GM12878 (cell line): ENCODE measurements at regions not wholly inside any gene's neighbourhood (a gene's known extent, or its start where the extent isn't known, plus 50 kb on each side); places are given as distances from the start of the nearest gene placed in this dataset.

Source experiments
- ATAC-seq: fragments of 200-7000 bp; cut with Tn5 transposase; 3 replicates; pipeline ENCODE4 v1.9.1; 2020; ENCODE audit warnings: mild to moderate bottlenecking, moderate library complexity
- BruUV-seq: library from RNA; stranded (reverse); fragments of 400-500 nt; replicated peaks from 2 replicates; lab custom pipeline; 2021; lab: Mats Ljungman, UMichigan
- CTCF ChIA-PET: fragments of 300-600 bp; sonication (Branson Sonifier 250); formaldehyde crosslinking; extraction: SDS; loops from one replicate; lab custom pipeline; 2021; ENCODE audit warnings: inconsistent platforms; lab: Yijun Ruan, JAX
- POLR2A ChIA-PET: fragments of 350-600 bp; formaldehyde crosslinking; extraction: SDS; loops from one replicate; lab custom pipeline; 2021; ENCODE audit warnings: inconsistent platforms; lab: Charles Lee
- RAD21 ChIA-PET: fragments of 300-600 bp; sonication (Branson Sonifier 250); formaldehyde crosslinking; loops from one replicate; lab custom pipeline; 2023; ENCODE audit warnings: antibody characterized with exemption; ENCODE audit not compliant: unreplicated experiment; lab: Charles Lee
- SMC1A ChIA-PET: fragments of 300-600 bp; sonication (Branson Sonifier 250); formaldehyde crosslinking; loops from one replicate; lab custom pipeline; 2023; ENCODE audit not compliant: unreplicated experiment, uncharacterized antibody; lab: Charles Lee
- DNase-seq: peaks from one replicate; pipeline ENCODE4 v3.0.0-alpha.2; 2011; ENCODE audit warnings: low read depth, low spot score
- FAIRE-seq: peaks from 3 replicates; lab custom pipeline; 2011; peaks lifted over from hg19 to GRCh38; lab: Jason Lieb, UNC
- H2AFZ ChIP-seq: 2 replicates; pipeline ENCODE4 v1.6.0; 2011; ENCODE audit warnings: low read depth, low read length, control low read depth; ENCODE audit not compliant: control insufficient read depth
- H3K27ac ChIP-seq: 2 replicates; pipeline ENCODE4 v1.5.1; 2011; ENCODE audit warnings: control low read depth; ENCODE audit not compliant: control insufficient read depth, insufficient read depth
- H3K27me3 ChIP-seq, 2 experiments: replicated peaks in 1 of 2; 2 replicates each; pipeline versions ENCODE4 v1.6.0 to v1.6.1; 2011; ENCODE audit warnings: low read length in 1 of 2; ENCODE audit not compliant: control insufficient read depth in 2 of 2, insufficient read depth in 2 of 2
- H3K36me3 ChIP-seq, 2 experiments: 2 replicates each; pipeline ENCODE4 v1.5.1; 2011; ENCODE audit warnings: low read length in 1 of 2; ENCODE audit not compliant: control insufficient read depth in 2 of 2, insufficient read depth in 2 of 2
- H3K4me1 ChIP-seq: 2 replicates; pipeline ENCODE4 v1.6.1; 2011; ENCODE audit warnings: mild to moderate bottlenecking, low read length, moderate library complexity, mixed read lengths; ENCODE audit not compliant: control insufficient read depth, insufficient read depth
- H3K4me2 ChIP-seq: 2 replicates; pipeline ENCODE4 v1.6.0; 2011; ENCODE audit warnings: control low read depth; ENCODE audit not compliant: control insufficient read depth, insufficient read depth
- H3K4me3 ChIP-seq: fragments of 200-600 bp; sonication (generic); 2 replicates; pipeline ENCODE4 v1.5.1; 2016
- H3K79me2 ChIP-seq: 2 replicates; pipeline ENCODE4 v1.6.0; 2011; ENCODE audit warnings: low read length; ENCODE audit not compliant: control insufficient read depth, insufficient read depth
- H3K9ac ChIP-seq: 2 replicates; pipeline ENCODE4 v1.8.0; 2011; ENCODE audit warnings: low read length, control low read depth, mixed read lengths; ENCODE audit not compliant: control insufficient read depth, insufficient read depth
- H3K9me3 ChIP-seq: replicated peaks from 3 replicates; pipeline ENCODE4 v1.5.1; 2011; ENCODE audit warnings: mild to moderate bottlenecking, low read length; ENCODE audit not compliant: control insufficient read depth, insufficient read depth
- H4K20me1 ChIP-seq: 2 replicates; pipeline ENCODE4 v1.6.0; 2011; ENCODE audit not compliant: control insufficient read depth, insufficient read depth
- BHLHE40 ChIP-seq, 2 experiments: fragments of 450-650 bp in 1 of 2; IDR thresholded peaks; 2 replicates each; pipeline ENCODE4 v1.6.1; 2011 to 2017; ENCODE audit warnings: low read depth in 2 of 2, borderline replicate concordance in 1 of 2, improper control_type of control experiment in 1 of 2, low read length in 1 of 2, mild to moderate bottlenecking in 1 of 2
- BRCA1 ChIP-seq: IDR thresholded peaks from 2 replicates; pipeline ENCODE4 v1.6.1; 2011; ENCODE audit warnings: low read depth, low read length, improper control_type of control experiment
- EP300 ChIP-seq, 2 experiments: fragments of 150-350 bp in 1 of 2; IDR thresholded peaks; 2 replicates each; pipeline ENCODE4 v1.6.1; 2011 to 2012; ENCODE audit warnings: low read depth in 2 of 2, low read length in 2 of 2, borderline replicate concordance in 1 of 2, improper control_type of control experiment in 1 of 2, inconsistent platforms in 1 of 2; ENCODE audit not compliant: control insufficient read depth in 1 of 2
- FOXM1 ChIP-seq: IDR thresholded peaks from 2 replicates; pipeline ENCODE4 v1.6.1; 2012; ENCODE audit warnings: low read depth, mild to moderate bottlenecking, inconsistent platforms, low read length, moderate library complexity
- HDAC6 ChIP-seq: fragments of 200-600 bp; sonication (generic); IDR thresholded peaks from one replicate; pipeline ENCODE4 v1.8.0; 2017; ENCODE audit warnings: antibody characterized with exemption; ENCODE audit not compliant: unreplicated experiment
- KAT2A ChIP-seq: conservative IDR thresholded peaks from 2 replicates; pipeline ENCODE4 v1.6.1; 2011; ENCODE audit warnings: low read depth, low read length; ENCODE audit not compliant: control insufficient read depth
- RAD21 ChIP-seq: IDR thresholded peaks from 2 replicates; pipeline ENCODE4 v1.6.1; 2011; ENCODE audit warnings: mild to moderate bottlenecking, low read depth, low read length, moderate library complexity; ENCODE audit not compliant: insufficient read depth
- RUNX3 ChIP-seq: IDR thresholded peaks from 2 replicates; pipeline ENCODE4 v1.6.1; 2012; ENCODE audit warnings: low read length, inconsistent platforms
- SMC3 ChIP-seq: IDR thresholded peaks from 2 replicates; pipeline ENCODE4 v1.6.1; 2011; ENCODE audit warnings: low read length, improper control_type of control experiment, borderline replicate concordance
- WRNIP1 ChIP-seq: IDR thresholded peaks from 2 replicates; pipeline ENCODE4 v1.6.1; 2011; ENCODE audit warnings: low read depth, low read length, improper control_type of control experiment, borderline replicate concordance
- ZNF274 ChIP-seq: IDR thresholded peaks from one replicate; pipeline ENCODE4 v1.8.0; 2011; ENCODE audit not compliant: insufficient read length, insufficient read depth
- ZNF622 ChIP-seq: fragments of 450-650 bp; IDR thresholded peaks from 2 replicates; pipeline ENCODE4 v1.6.1; 2017; ENCODE audit warnings: mild to moderate bottlenecking, inconsistent platforms
- ZSCAN29 ChIP-seq: fragments of 450-650 bp; IDR thresholded peaks from 2 replicates; pipeline ENCODE4 v1.6.1; 2017; ENCODE audit warnings: mild to moderate bottlenecking, moderate library complexity
- WGBS: methylation state at CpG from one replicate; pipeline ENCODE4 v1.1.6; 2016; ENCODE audit warnings: low lambda C conversion rate; ENCODE audit not compliant: insufficient replicate concordance, insufficient coverage; ENCODE audit errors: missing lambda C conversion rate; 5-methylcytosine and 5-hydroxymethylcytosine counted together
- in situ Hi-C: fragments of 300-500 bp; cut with MboI; formaldehyde crosslinking; loops from 9 replicates; pipeline ENCODE4 v1.14.3; 2018; ENCODE audit warnings: mixed read lengths
- intact Hi-C: fragments of 100-400 bp; cut with micrococcal nuclease; formaldehyde crosslinking; loops from one replicate; pipeline ENCODE4 v1.14.2; 2022; ENCODE audit not compliant: unreplicated experiment
- TF ChIP-seq, protein P1 (sequence below): IDR thresholded peaks from 2 replicates; pipeline ENCODE4 v1.6.1; 2011; ENCODE audit warnings: borderline replicate concordance, low read depth, mild to moderate bottlenecking, moderate library complexity, mixed read lengths, low read length; ENCODE audit not compliant: insufficient read depth; ENCODE audit errors: extremely low read length
- TF ChIP-seq, protein P2 (sequence below): IDR thresholded peaks from 2 replicates; pipeline ENCODE4 v1.6.1; 2011; ENCODE audit warnings: low read depth, low read length, improper control_type of control experiment, borderline replicate concordance
- TF ChIP-seq, protein P3 (sequence below): IDR thresholded peaks from 2 replicates; pipeline ENCODE4 v1.6.1; 2011; ENCODE audit warnings: mild to moderate bottlenecking, low read depth, low read length, moderate library complexity; ENCODE audit not compliant: insufficient replicate concordance

DNA sequence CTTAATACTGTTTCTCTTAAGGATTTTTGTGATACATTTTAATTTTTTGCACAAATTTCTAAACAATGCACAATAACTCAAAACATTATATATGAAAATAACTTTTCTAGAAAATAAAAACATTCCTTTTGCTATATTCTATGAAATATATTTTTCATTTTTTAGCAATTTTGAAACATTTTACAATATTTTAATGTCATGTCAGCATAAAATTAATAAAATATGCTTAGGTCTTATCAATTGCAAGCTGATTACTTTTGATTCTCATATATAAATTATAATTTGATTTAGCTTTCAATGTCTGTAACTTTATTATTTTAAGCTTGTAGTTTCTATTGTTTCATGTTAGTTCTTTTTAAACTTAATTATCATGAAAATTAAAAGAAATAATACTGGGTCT lies 898.7 kb downstream of the TMEM182 start:
- DNase-seq = no peak
- H3K9me3 ChIP-seq = no peaks in the 10 kb centered on the region
- no peak for ATAC-seq
- TF ChIP-seq ZNF274 (no peak), ZSCAN29 (no peak), WRNIP1 (no peak), RAD21 (no peak), BHLHE40 (IDR thresholded peaks at IDR 0.05; ENCODE audit: borderline replicate concordance in 1 of 2, low read depth in 2 of 2, low read length in 1 of 2) (no peak), FOXM1 (no peak)
- TF ChIP-seq, protein P1, sequence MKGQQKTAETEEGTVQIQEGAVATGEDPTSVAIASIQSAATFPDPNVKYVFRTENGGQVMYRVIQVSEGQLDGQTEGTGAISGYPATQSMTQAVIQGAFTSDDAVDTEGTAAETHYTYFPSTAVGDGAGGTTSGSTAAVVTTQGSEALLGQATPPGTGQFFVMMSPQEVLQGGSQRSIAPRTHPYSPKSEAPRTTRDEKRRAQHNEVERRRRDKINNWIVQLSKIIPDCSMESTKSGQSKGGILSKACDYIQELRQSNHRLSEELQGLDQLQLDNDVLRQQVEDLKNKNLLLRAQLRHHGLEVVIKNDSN = no peak
- TF ChIP-seq, all 136 proteins: peak for 0
- BruUV-seq = no TSS peak
- in situ Hi-C loops (no loop called here), intact Hi-C loops (no loop called here)
- Histone ChIP-seq H3K27me3 (no peaks in the 10 kb centered on the region), H3K79me2 (no peaks in the 10 kb centered on the region), H3K4me2 (no peak overlapping the region), H3K27ac (no peak overlapping the region), H3K4me1 (no peaks in the 10 kb centered on the region), H3K36me3 (no peaks in the 10 kb centered on the region), H3K4me3 (no peak overlapping the region), H2AFZ (no peak overlapping the region), H4K20me1 (no peaks in the 10 kb centered on the region), H3K9ac (no peak overlapping the region)
- CTCF ChIA-PET = no interaction called here
- RAD21 ChIA-PET = no interaction called here
- POLR2A ChIA-PET = no interaction called here
- SMC1A ChIA-PET = no interaction called here
- no peak for FAIRE-seq

DNA sequence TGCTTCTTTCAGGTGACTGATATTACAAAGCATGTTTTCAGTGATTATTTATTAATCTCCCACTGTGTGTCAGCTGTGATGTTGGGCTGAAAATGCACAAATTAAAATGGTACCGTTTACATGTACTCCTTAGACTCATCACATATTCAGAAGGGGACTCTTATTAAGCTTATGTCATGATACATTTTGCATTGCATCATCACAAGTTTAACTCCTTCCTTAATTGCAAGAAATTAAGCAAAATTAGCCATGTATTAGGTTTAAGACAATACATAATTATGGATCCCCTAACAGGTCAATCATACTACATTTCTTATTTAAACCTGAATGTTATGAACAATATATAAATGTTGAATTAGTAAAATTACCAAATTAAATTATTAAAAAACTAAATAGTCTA lies 899.1 kb downstream of the TMEM182 start:
- BruUV-seq = no TSS peak
- Histone ChIP-seq H4K20me1 (no peaks in the 10 kb centered on the region), H3K79me2 (no peaks in the 10 kb centered on the region), H2AFZ (no peak overlapping the region), H3K4me1 (no peaks in the 10 kb centered on the region), H3K27me3 (no peaks in the 10 kb centered on the region), H3K9ac (no peak overlapping the region), H3K4me2 (no peak overlapping the region), H3K4me3 (no peak overlapping the region), H3K36me3 (no peaks in the 10 kb centered on the region), H3K27ac (no peak overlapping the region), H3K9me3 (no peaks in the 10 kb centered on the region)
- no peak for ATAC-seq
- WGBS = 5% methylated on average over 1 of the region's 1 CpG
- ChIA-PET POLR2A (no interaction called here), SMC1A (no interaction called here), RAD21 (no interaction called here), CTCF (no interaction called here)
- intact Hi-C loops = no loop called here
- no peak for FAIRE-seq
- DNase-seq = no peak
- in situ Hi-C loops = no loop called here
- TF ChIP-seq HDAC6 (no peak), EP300 (IDR thresholded peaks at IDR 0.05; ENCODE audit: borderline replicate concordance in 1 of 2, control insufficient read depth in 1 of 2, low read depth in 2 of 2, low read length in 2 of 2) (no peak), ZNF622 (no peak), WRNIP1 (no peak), BRCA1 (no peak), SMC3 (no peak), RUNX3 (no peak), KAT2A (no peak)
- TF ChIP-seq, protein P2, sequence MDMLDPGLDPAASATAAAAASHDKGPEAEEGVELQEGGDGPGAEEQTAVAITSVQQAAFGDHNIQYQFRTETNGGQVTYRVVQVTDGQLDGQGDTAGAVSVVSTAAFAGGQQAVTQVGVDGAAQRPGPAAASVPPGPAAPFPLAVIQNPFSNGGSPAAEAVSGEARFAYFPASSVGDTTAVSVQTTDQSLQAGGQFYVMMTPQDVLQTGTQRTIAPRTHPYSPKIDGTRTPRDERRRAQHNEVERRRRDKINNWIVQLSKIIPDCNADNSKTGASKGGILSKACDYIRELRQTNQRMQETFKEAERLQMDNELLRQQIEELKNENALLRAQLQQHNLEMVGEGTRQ = no peak
- TF ChIP-seq, protein P3, sequence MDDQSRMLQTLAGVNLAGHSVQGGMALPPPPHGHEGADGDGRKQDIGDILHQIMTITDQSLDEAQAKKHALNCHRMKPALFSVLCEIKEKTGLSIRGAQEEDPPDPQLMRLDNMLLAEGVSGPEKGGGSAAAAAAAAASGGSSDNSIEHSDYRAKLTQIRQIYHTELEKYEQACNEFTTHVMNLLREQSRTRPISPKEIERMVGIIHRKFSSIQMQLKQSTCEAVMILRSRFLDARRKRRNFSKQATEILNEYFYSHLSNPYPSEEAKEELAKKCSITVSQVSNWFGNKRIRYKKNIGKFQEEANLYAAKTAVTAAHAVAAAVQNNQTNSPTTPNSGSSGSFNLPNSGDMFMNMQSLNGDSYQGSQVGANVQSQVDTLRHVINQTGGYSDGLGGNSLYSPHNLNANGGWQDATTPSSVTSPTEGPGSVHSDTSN = no peak
